HCT116 (cell line): ENCODE measurements at regions not wholly inside any gene's neighbourhood (a gene's known extent, or its start where the extent isn't known, plus 50 kb on each side); places are given as distances from the start of the nearest gene placed in this dataset.

Experiments used
- ATAC-seq: fragments of 200-7000 bp; cut with Tn5 transposase; 2 replicates; pipeline ENCODE4 v1.9.1; 2020; ENCODE audit warnings: mild to moderate bottlenecking, moderate library complexity
- BruUV-seq: library from RNA; stranded (reverse); fragments of 400-500 nt; replicated peaks from 2 replicates; lab custom pipeline; 2021; lab: Mats Ljungman, UMichigan
- CTCF ChIA-PET: fragments of 300-600 bp; sonication (Branson Sonifier 250); formaldehyde crosslinking; loops from one replicate; lab custom pipeline; 2021; ENCODE audit warnings: antibody characterized with exemption; lab: Charles Lee
- POLR2A ChIA-PET: fragments of 300-600, 350-600 bp; sonication (Branson Sonifier 250); formaldehyde crosslinking; loops from one replicate; lab custom pipeline; 2021; ENCODE audit warnings: antibody characterized with exemption; lab: Charles Lee
- RAD21 ChIA-PET, 2 experiments: fragments of 300-600 bp; sonication (Branson Sonifier 250); formaldehyde crosslinking; loops; one replicate each; lab custom pipeline; 2023; ENCODE audit warnings: low total read pairs in 2 of 2; ENCODE audit not compliant: uncharacterized antibody in 2 of 2, unreplicated experiment in 2 of 2, low non-redundant PET in 1 of 2; lab: Charles Lee
- DNase-seq: peaks from one replicate; pipeline ENCODE4 v3.0.0-alpha.2; 2010; ENCODE audit warnings: low read depth, low spot score
- H2AFZ ChIP-seq: fragments of 200-600 bp; shearing (Covaris generic), sonication (generic); 2 replicates; pipeline ENCODE4 v1.6.1; 2017; ENCODE audit warnings: low read depth, mixed run types, mixed read lengths, antibody characterized with exemption, low read length; ENCODE audit not compliant: poor library complexity, severe bottlenecking
- H3K27ac ChIP-seq: 2 replicates; pipeline ENCODE4 v1.5.1; 2012; ENCODE audit warnings: low read depth, low read length
- H3K27me3 ChIP-seq: fragments of 200-600 bp; sonication (generic); 2 replicates; pipeline ENCODE4 v1.6.1; 2016; ENCODE audit warnings: mixed run types, low read length, mixed read lengths; ENCODE audit not compliant: insufficient read depth
- H3K36me3 ChIP-seq, 2 experiments: fragments of 200-500 bp in 1 of 2; fragments of 200-600 bp in 1 of 2; sonication (Bioruptor generic) in 1 of 2; sonication (generic) in 1 of 2; 2 replicates each; pipeline versions ENCODE4 v1.5.1 to v1.6.1; 2014 to 2016; ENCODE audit warnings: low read length in 2 of 2, inconsistent platforms in 1 of 2, mixed read lengths in 1 of 2, mixed run types in 1 of 2; ENCODE audit not compliant: insufficient read depth in 2 of 2, control insufficient read depth in 1 of 2
- H3K4me1 ChIP-seq, 2 experiments: fragments of 200-600 bp in 1 of 2; sonication (generic) in 1 of 2; 2 replicates each; pipeline versions ENCODE4 v1.5.1 to v1.6.1; 2012 to 2017; ENCODE audit warnings: low read length in 2 of 2, inconsistent platforms in 1 of 2, mild to moderate bottlenecking in 1 of 2, mixed read lengths in 1 of 2, mixed run types in 1 of 2, moderate library complexity in 1 of 2; ENCODE audit not compliant: insufficient read depth in 2 of 2, control insufficient read depth in 1 of 2
- H3K4me2 ChIP-seq: fragments of 200-600 bp; sonication (generic); 2 replicates; pipeline ENCODE4 v1.6.1; 2017; ENCODE audit warnings: mixed run types, low read length, mixed read lengths
- H3K4me3 ChIP-seq, 2 experiments: fragments of 200-600 bp in 1 of 2; sonication (generic) in 1 of 2; replicated peaks in 1 of 2; 2 replicates each; pipeline ENCODE4 v1.5.1; 2011 to 2016; ENCODE audit warnings: low read length in 2 of 2, control low read depth in 1 of 2, low read depth in 1 of 2, mild to moderate bottlenecking in 1 of 2, mixed read lengths in 1 of 2, mixed run types in 1 of 2
- H3K79me2 ChIP-seq: fragments of 200-600 bp; sonication (generic); 2 replicates; pipeline ENCODE4 v1.6.1; 2017; ENCODE audit warnings: mild to moderate bottlenecking, mixed run types, low read length, moderate library complexity, mixed read lengths; ENCODE audit not compliant: insufficient read depth
- H3K9ac ChIP-seq: fragments of 200-600 bp; sonication (generic); 2 replicates; pipeline ENCODE4 v1.6.1; 2016; ENCODE audit warnings: low read length, mixed read lengths
- H3K9me2 ChIP-seq: fragments of 200-600 bp; sonication (generic), shearing (Covaris generic); 2 replicates; pipeline ENCODE4 v1.6.1; 2017; ENCODE audit warnings: mixed run types, mild to moderate bottlenecking, moderate library complexity; ENCODE audit not compliant: insufficient read depth
- H3K9me3 ChIP-seq, 2 experiments: fragments of 200-500 bp in 1 of 2; fragments of 200-600 bp in 1 of 2; sonication (Bioruptor generic) in 1 of 2; sonication (generic) in 1 of 2; 2 replicates each; pipeline ENCODE4 v1.6.1; 2014 to 2017; ENCODE audit warnings: low read length in 2 of 2, mixed read lengths in 2 of 2, inconsistent platforms in 1 of 2, low read depth in 1 of 2, mild to moderate bottlenecking in 1 of 2, mixed run types in 1 of 2, moderate library complexity in 1 of 2; ENCODE audit not compliant: control insufficient read depth in 1 of 2, insufficient read depth in 1 of 2
- H4K20me1 ChIP-seq: fragments of 200-600 bp; sonication (generic), shearing (Covaris generic); 2 replicates; pipeline ENCODE4 v1.6.1; 2017; ENCODE audit warnings: mixed run types, mild to moderate bottlenecking, moderate library complexity; ENCODE audit not compliant: insufficient read depth
- CBX3 ChIP-seq: IDR thresholded peaks from 2 replicates; pipeline ENCODE4 v1.6.1; 2012; ENCODE audit warnings: low read depth
- EGR1 ChIP-seq: IDR thresholded peaks from 2 replicates; pipeline ENCODE4 v1.6.1; 2012; ENCODE audit warnings: low read depth
- ELF1 ChIP-seq: IDR thresholded peaks from 2 replicates; pipeline ENCODE4 v1.6.1; 2012; ENCODE audit warnings: low read depth, borderline replicate concordance
- EZH2 ChIP-seq: fragments of 200-600 bp; sonication (generic); IDR thresholded peaks from 2 replicates; pipeline ENCODE4 v1.6.1; 2017; ENCODE audit warnings: antibody characterized with exemption, mixed run types
- FOSL1 ChIP-seq: IDR thresholded peaks from 2 replicates; pipeline ENCODE4 v1.6.1; 2012; ENCODE audit warnings: low read depth
- JUND ChIP-seq: IDR thresholded peaks from 2 replicates; pipeline ENCODE4 v1.6.1; 2012
- MAX ChIP-seq: IDR thresholded peaks from 2 replicates; pipeline ENCODE4 v1.6.1; 2012
- POLR2A ChIP-seq: IDR thresholded peaks from 2 replicates; pipeline ENCODE4 v1.7.0; 2011; ENCODE audit warnings: borderline replicate concordance; ENCODE audit not compliant: insufficient read depth, insufficient read length; ENCODE audit errors: extremely low read depth
- POLR2AphosphoS5 ChIP-seq: IDR thresholded peaks from 2 replicates; pipeline ENCODE4 v1.6.1; 2011; ENCODE audit warnings: mild to moderate bottlenecking, low read depth, low read length, moderate library complexity
- RAD21 ChIP-seq: IDR thresholded peaks from 2 replicates; pipeline ENCODE4 v1.6.1; 2012; ENCODE audit warnings: low read depth, mild to moderate bottlenecking
- SIN3A ChIP-seq: IDR thresholded peaks from 2 replicates; pipeline ENCODE4 v1.6.1; 2012; ENCODE audit warnings: low read depth
- SRF ChIP-seq: IDR thresholded peaks from 2 replicates; pipeline ENCODE4 v1.6.1; 2012; ENCODE audit warnings: low read depth
- YY1 ChIP-seq: IDR thresholded peaks from 2 replicates; pipeline ENCODE4 v1.6.1; 2011; ENCODE audit warnings: low read length, low read depth, moderate library complexity, mild to moderate bottlenecking; ENCODE audit not compliant: insufficient replicate concordance; ENCODE audit errors: extremely low read depth
- ZFX ChIP-seq: fragments of 450-650 bp; IDR thresholded peaks from 2 replicates; pipeline ENCODE4 v1.6.1; 2017
- ZNF274 ChIP-seq: fragments of 200-500 bp; sonication (Bioruptor generic); IDR thresholded peaks from 2 replicates; pipeline ENCODE4 v1.6.1; 2014; ENCODE audit warnings: mild to moderate bottlenecking, low read depth, low read length, inconsistent platforms
- intact Hi-C: fragments of 100-400 bp; cut with micrococcal nuclease; formaldehyde crosslinking; loops from 2 replicates; pipeline ENCODE4 v1.10.0; 2022
- TF ChIP-seq, protein P1 (sequence below): IDR thresholded peaks from 2 replicates; pipeline ENCODE4 v1.6.1; 2012; ENCODE audit warnings: low read depth

- TF ChIP-seq EGR1, result no peak
Observed at GRCh38 chrX:5702890-5703289, 525.8 kb downstream of the NLGN4X start (continued).

GRCh38 chrX:5695971-5696370, 532.7 kb downstream of the NLGN4X start:
- Histone ChIP-seq H3K9me3 (no peaks in the 10 kb centered on the region), H3K4me1 (no peaks in the 10 kb centered on the region), H3K9me2 (no peaks in the 10 kb centered on the region), H3K27ac (no peak overlapping the region), H3K79me2 (no peaks in the 10 kb centered on the region), H3K9ac (no peak overlapping the region), H3K4me2 (no peak overlapping the region), H4K20me1 (no peaks in the 10 kb centered on the region), H2AFZ (no peak overlapping the region), H3K27me3 (no peaks in the 10 kb centered on the region), H3K4me3 (no peak overlapping the region), H3K36me3 (no peaks in the 10 kb centered on the region)
- DNase-seq (no peak), ATAC-seq (no peak)
- CTCF ChIA-PET, result no interaction called here
- RAD21 ChIA-PET, result no interaction called here
- intact Hi-C loops, result no loop called here
- no TSS peak for BruUV-seq
- POLR2A ChIA-PET, result no interaction called here
- no peak for TF ChIP-seq SIN3A
- TF ChIP-seq SRF, result no peak
- no peak for TF ChIP-seq POLR2AphosphoS5
- TF ChIP-seq MAX, result no peak
- TF ChIP-seq ZFX, result no peak
- TF ChIP-seq JUND, result no peak
- no peak for TF ChIP-seq FOSL1
- TF ChIP-seq ZNF274, result no peak
- no peak for TF ChIP-seq ELF1
- no peak for TF ChIP-seq EGR1
- no peak for TF ChIP-seq CBX3
- TF ChIP-seq RAD21, result no peak
- no peak for TF ChIP-seq YY1
- TF ChIP-seq, protein P1, sequence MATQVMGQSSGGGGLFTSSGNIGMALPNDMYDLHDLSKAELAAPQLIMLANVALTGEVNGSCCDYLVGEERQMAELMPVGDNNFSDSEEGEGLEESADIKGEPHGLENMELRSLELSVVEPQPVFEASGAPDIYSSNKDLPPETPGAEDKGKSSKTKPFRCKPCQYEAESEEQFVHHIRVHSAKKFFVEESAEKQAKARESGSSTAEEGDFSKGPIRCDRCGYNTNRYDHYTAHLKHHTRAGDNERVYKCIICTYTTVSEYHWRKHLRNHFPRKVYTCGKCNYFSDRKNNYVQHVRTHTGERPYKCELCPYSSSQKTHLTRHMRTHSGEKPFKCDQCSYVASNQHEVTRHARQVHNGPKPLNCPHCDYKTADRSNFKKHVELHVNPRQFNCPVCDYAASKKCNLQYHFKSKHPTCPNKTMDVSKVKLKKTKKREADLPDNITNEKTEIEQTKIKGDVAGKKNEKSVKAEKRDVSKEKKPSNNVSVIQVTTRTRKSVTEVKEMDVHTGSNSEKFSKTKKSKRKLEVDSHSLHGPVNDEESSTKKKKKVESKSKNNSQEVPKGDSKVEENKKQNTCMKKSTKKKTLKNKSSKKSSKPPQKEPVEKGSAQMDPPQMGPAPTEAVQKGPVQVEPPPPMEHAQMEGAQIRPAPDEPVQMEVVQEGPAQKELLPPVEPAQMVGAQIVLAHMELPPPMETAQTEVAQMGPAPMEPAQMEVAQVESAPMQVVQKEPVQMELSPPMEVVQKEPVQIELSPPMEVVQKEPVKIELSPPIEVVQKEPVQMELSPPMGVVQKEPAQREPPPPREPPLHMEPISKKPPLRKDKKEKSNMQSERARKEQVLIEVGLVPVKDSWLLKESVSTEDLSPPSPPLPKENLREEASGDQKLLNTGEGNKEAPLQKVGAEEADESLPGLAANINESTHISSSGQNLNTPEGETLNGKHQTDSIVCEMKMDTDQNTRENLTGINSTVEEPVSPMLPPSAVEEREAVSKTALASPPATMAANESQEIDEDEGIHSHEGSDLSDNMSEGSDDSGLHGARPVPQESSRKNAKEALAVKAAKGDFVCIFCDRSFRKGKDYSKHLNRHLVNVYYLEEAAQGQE, result no peak
- TF ChIP-seq EZH2, result no peak
- no peak for TF ChIP-seq POLR2A
